DND-41 (cell line): ENCODE measurements at regions not wholly inside any gene's neighbourhood (a gene's known extent, or its start where the extent isn't known, plus 50 kb on each side); places are given as distances from the start of the nearest gene placed in this dataset.

ENCODE experiments used
- ATAC-seq: fragments of 200-7000 bp; cut with Tn5 transposase; 3 replicates; pipeline ENCODE4 v1.9.1; 2021; ENCODE audit warnings: low read depth; ENCODE audit not compliant: insufficient read depth
- DNase-seq: peaks from one replicate; pipeline ENCODE4 v3.0.0-alpha.2; 2020
- H2AFZ ChIP-seq: 2 replicates; pipeline ENCODE4 v1.6.0; 2012; ENCODE audit warnings: low read depth, low read length
- H3K27ac ChIP-seq: 2 replicates; pipeline ENCODE4 v1.5.1; 2012; ENCODE audit warnings: low read length, inconsistent platforms
- H3K27me3 ChIP-seq: fragments of 200-600 bp; sonication (generic); 2 replicates; pipeline ENCODE4 v1.6.0; 2012; ENCODE audit warnings: low read length, mild to moderate bottlenecking, inconsistent platforms; ENCODE audit not compliant: insufficient read depth, poor library complexity
- H3K36me3 ChIP-seq: 2 replicates; pipeline ENCODE4 v1.5.1; 2012; ENCODE audit warnings: low read length, inconsistent platforms; ENCODE audit not compliant: insufficient read depth
- H3K4me1 ChIP-seq: 2 replicates; pipeline ENCODE4 v1.5.1; 2012; ENCODE audit warnings: mild to moderate bottlenecking, low read length; ENCODE audit not compliant: insufficient read depth
- H3K4me2 ChIP-seq: 2 replicates; pipeline ENCODE4 v1.6.0; 2012; ENCODE audit warnings: mild to moderate bottlenecking, moderate library complexity, low read length, inconsistent platforms; ENCODE audit not compliant: insufficient read depth
- H3K4me3 ChIP-seq, 2 experiments: fragments of 200-600 bp in 1 of 2; shearing (Covaris generic) in 1 of 2; 2 replicates each; pipeline ENCODE4 v1.5.1; 2012 to 2016; ENCODE audit warnings: inconsistent platforms in 2 of 2, low read length in 2 of 2, mild to moderate bottlenecking in 2 of 2, low read depth in 1 of 2, moderate library complexity in 1 of 2
- H3K79me2 ChIP-seq: 2 replicates; pipeline ENCODE4 v1.6.0; 2012; ENCODE audit warnings: low read length, inconsistent platforms; ENCODE audit not compliant: insufficient read depth
- H3K9ac ChIP-seq: 2 replicates; pipeline ENCODE4 v1.6.0; 2012; ENCODE audit warnings: low read depth, mild to moderate bottlenecking, inconsistent platforms, low read length, moderate library complexity
- H3K9me3 ChIP-seq: 2 replicates; pipeline ENCODE4 v1.5.1; 2012; ENCODE audit warnings: low read length, moderate library complexity, mild to moderate bottlenecking, inconsistent platforms; ENCODE audit not compliant: insufficient read depth, severe bottlenecking
- H4K20me1 ChIP-seq: 2 replicates; pipeline ENCODE4 v1.6.0; 2012; ENCODE audit warnings: low read length; ENCODE audit not compliant: insufficient read depth
- EZH2 ChIP-seq: IDR thresholded peaks from 3 replicates; pipeline ENCODE4 v1.6.1; 2012; ENCODE audit warnings: borderline replicate concordance, low read depth, mild to moderate bottlenecking, moderate library complexity, low read length, inconsistent platforms; ENCODE audit not compliant: severe bottlenecking
- TF ChIP-seq, protein P1 (sequence below): IDR thresholded peaks from 2 replicates; pipeline ENCODE4 v1.5.1; 2012; ENCODE audit warnings: borderline replicate concordance, low read length, moderate library complexity, mild to moderate bottlenecking; ENCODE audit not compliant: poor library complexity, severe bottlenecking; ENCODE audit errors: extremely low read depth

DNA sequence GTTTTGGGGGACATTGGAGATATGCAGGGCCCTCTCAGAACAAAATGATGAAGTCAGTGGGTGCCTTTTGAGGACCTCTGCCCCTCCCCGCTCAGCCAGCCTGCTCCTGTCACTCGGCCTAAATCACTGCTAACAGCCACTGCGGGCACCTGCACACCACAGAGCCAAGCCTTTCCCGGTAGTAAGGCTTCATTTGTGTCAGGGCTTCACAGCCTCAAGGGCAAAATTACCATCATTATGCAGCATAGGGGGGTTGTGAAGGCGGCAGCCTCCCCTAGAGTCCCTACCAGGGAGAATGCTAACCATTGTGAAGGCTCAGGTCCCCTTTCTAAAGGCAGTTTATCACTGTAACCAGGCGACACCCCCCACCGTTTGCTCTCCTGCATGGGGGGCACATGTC lies 519.8 kb upstream of the MYT1L start:
- H4K20me1 ChIP-seq, result no peaks in the 10 kb centered on the region; the same call in 1 of the 2 replicates
- H3K4me3 ChIP-seq, result no peak overlapping the region
- H3K9ac ChIP-seq, result no peak overlapping the region
- no peak for ATAC-seq
- no peak overlapping the region for H3K27ac ChIP-seq
- no peaks in the 10 kb centered on the region for H3K36me3 ChIP-seq
- no peaks in the 10 kb centered on the region for H3K27me3 ChIP-seq
- no peak for DNase-seq
- no peak overlapping the region for H2AFZ ChIP-seq
- no peaks in the 10 kb centered on the region for H3K4me1 ChIP-seq
- H3K79me2 ChIP-seq, result no peaks in the 10 kb centered on the region
- no peak overlapping the region for H3K4me2 ChIP-seq
- TF ChIP-seq EZH2, result no peak
- TF ChIP-seq, protein P1, sequence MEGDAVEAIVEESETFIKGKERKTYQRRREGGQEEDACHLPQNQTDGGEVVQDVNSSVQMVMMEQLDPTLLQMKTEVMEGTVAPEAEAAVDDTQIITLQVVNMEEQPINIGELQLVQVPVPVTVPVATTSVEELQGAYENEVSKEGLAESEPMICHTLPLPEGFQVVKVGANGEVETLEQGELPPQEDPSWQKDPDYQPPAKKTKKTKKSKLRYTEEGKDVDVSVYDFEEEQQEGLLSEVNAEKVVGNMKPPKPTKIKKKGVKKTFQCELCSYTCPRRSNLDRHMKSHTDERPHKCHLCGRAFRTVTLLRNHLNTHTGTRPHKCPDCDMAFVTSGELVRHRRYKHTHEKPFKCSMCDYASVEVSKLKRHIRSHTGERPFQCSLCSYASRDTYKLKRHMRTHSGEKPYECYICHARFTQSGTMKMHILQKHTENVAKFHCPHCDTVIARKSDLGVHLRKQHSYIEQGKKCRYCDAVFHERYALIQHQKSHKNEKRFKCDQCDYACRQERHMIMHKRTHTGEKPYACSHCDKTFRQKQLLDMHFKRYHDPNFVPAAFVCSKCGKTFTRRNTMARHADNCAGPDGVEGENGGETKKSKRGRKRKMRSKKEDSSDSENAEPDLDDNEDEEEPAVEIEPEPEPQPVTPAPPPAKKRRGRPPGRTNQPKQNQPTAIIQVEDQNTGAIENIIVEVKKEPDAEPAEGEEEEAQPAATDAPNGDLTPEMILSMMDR, result no peak
- H3K9me3 ChIP-seq, result no peaks in the 10 kb centered on the region

DNA sequence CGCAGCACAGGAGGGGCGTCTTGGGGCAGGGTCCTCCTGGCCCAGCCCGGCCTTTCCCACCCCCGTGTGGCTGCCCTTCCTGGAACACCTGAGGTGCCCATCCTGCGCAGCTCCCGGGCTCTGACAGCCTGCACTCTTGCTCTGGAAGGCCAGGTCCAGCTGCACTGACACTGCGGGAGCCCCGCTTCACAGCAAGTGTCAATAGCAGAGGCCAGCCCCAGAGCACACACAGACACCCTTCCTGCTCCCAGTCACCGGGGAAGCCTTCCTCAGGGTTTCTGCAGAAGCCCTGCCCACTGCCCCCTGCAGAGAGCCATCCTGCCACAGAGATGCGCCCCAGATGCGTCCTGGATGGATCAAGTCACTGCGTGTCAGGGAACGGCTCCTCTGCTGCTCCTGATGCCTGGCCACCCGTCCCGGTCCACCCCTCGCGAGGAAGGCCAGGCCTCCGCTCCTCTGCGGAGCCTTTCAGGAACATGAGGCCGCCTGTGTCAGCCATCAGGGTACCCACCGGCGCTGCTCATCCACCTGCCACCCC lies 519.2 kb upstream of the MYT1L start:
- ATAC-seq, result no peak
- Histone ChIP-seq H3K4me3 (no peak overlapping the region), H3K9ac (no peak overlapping the region), H4K20me1 (no peaks in the 10 kb centered on the region; the same call in 1 of the 2 replicates), H3K79me2 (no peaks in the 10 kb centered on the region), H3K27me3 (no peaks in the 10 kb centered on the region), H2AFZ (no peak overlapping the region), H3K9me3 (no peaks in the 10 kb centered on the region), H3K27ac (no peak overlapping the region), H3K4me2 (no peak overlapping the region), H3K4me1 (no peaks in the 10 kb centered on the region), H3K36me3 (no peaks in the 10 kb centered on the region)
- no peak for TF ChIP-seq EZH2
- TF ChIP-seq, protein P1, result no peak
- DNase-seq, result no peak

DNA sequence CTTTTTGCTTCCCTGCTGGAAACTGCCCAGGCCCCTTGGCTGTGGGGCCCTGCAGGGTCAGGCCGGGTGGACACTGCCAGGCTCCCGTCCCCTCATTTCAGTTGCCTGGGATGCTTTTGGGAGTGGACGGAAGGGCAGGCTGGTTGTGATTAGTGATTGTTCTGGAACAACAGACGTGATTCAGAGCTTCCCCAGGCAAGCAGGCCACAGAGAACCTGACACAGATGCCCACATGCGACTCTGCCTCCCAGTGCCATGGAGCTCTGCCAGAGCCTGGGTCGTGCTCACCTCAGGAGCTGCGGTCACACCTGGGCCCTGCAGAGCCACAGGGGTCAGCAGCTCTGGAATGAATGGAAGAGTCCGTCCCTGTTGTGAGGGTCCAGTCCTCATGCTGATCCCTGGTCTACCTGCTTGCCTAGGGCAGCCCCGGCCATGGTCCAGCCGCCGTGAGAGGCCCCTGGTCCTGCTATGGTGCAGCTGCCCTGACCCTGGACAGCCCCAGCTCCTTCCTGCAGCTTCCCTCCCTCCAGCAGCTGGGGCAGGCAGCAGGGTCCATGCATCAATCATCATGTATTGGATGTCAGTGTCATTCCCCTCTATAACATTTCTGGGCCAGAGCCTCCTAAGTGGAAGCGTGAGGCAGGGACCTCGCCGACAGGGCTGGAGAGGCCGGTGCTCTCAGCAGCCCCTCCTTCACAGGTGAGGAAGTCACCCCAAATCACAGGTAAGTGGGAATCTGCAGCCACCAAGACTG lies 518.6 kb upstream of the MYT1L start:
- Histone ChIP-seq H3K27me3 (no peaks in the 10 kb centered on the region), H3K4me3 (no peak overlapping the region), H2AFZ (no peak overlapping the region), H3K79me2 (no peaks in the 10 kb centered on the region), H4K20me1 (no peaks in the 10 kb centered on the region; the same call in 1 of the 2 replicates), H3K4me1 (no peaks in the 10 kb centered on the region), H3K36me3 (no peaks in the 10 kb centered on the region), H3K27ac (no peak overlapping the region), H3K4me2 (no peak overlapping the region), H3K9me3 (no peaks in the 10 kb centered on the region), H3K9ac (no peak overlapping the region)
- ATAC-seq (no peak), DNase-seq (no peak)
- no peak for TF ChIP-seq EZH2
- TF ChIP-seq, protein P1, result no peak
